GM21528 (cell line): ENCODE measurements at regions not wholly inside any gene's neighbourhood (a gene's known extent, or its start where the extent isn't known, plus 50 kb on each side); places are given as distances from the start of the nearest gene placed in this dataset.

ENCODE experiments used
- ATAC-seq: cut with Tn5 transposase; IDR thresholded peaks from one replicate; pipeline ENCODE4 v1.9.1; 2021; ENCODE audit warnings: mild to moderate bottlenecking, moderate library complexity; ENCODE audit not compliant: unreplicated experiment, low FRiP score

- ATAC-seq: no peak
Observed at GRCh38 chr4:12265554-12265953, 836.9 kb upstream of the HS3ST1 start.

DNA sequence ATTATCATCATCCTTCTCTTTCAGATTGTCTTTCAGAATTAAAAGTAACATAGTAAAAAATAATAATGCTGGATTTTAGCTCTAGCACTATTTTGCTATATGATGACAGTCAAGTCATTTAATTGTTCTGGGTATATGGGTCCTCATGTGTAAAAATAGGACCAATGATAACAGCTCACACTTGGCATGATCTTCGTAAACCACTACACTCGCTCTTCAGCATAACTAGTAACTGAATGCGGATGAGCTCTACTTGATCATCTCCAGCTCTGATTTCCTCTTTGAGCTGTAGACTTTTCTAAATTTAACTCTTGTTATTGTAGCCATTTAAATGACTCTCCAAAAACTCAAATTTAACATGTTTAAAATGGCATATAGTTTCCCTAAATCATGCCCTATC, 831.8 kb upstream of the HS3ST1 start:
- ATAC-seq: no peak

DNA sequence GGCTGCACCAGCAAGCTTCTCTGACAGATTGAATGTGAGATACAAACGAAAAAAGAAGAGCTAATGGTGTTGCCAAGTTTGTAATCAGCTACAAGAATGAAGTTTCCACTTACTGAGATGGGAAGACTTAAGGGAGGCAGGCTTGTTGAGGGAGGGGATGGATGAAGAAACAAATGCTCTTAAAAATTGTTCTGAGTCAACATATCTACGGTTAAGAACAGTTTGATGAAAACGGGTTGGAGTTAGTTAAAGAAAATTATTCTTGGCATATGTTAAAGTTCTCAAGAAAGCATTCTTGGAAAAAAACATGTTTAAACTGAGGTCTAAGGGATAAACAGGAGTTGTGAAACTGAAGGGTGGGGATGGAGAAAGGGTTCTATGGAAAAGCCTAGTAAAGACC, 816.3 kb upstream of the HS3ST1 start:
- no peak for ATAC-seq

DNA sequence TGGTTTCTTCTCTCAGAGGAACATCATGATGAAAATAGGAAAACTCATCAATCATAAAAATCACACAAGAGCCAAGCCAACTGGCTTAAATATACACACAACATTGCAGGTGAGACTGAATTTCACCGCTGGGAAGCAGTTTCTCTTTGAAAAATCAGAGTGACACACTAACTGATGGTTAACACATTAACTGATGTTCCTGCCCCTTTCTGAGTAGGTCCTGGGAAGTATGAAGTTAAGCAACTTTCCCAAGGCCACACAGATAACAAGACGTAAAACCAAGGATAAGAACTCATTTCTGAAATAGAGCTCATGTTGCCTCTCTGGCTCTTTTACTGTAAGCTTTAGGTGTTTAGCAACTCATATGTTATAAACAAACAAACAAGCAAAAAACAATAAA, 813.7 kb upstream of the HS3ST1 start:
- ATAC-seq: no peak

GRCh38 chr4:12239897-12240636, 811.4 kb upstream of the HS3ST1 start:
- no peak for ATAC-seq

GRCh38 chr4:12231098-12231497, 802.4 kb upstream of the HS3ST1 start:
- no peak for ATAC-seq

GRCh38 chr4:12221031-12221430, 792.3 kb upstream of the HS3ST1 start:
- ATAC-seq: no peak

DNA sequence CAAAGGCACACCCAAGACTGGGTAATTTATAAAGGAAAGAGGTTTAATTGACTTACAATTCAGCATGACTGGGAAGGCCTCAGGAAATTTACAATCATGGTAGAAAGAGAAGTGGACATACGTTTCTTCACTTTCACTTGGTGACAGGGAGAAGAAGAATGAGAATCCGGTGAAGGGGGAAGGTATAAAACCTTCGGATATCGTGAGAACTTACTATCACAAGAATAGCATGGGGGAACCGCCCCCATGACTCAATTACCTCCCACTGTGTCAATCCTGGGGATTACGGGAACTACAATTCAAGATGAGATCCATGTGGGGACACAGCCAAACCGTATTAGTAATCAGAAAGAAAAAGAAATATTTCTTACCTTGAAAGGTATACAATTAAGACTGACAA, 782.9 kb upstream of the HS3ST1 start:
- no peak for ATAC-seq

DNA sequence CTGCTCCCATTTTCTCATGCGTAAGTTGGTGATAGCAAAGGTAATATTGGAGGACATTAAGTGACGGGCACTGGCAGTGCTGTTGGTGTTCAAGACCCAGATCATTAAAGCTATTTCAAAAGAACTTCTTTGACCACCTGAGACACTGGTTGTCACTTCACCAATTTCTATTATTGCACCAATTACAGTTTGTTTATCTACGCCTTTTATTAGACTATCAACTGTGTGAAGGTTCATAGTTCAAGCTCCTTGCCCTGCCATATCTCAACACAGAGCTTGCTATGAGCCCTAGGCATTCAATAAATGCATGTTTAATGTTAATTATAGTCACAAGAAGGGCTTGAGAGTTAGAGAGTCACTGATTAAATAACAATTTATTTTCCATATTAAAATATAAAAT, 778.7 kb upstream of the HS3ST1 start:
- no peak for ATAC-seq

- no peak for ATAC-seq
Observed at GRCh38 chr4:12206091-12206490, 777.4 kb upstream of the HS3ST1 start.

DNA sequence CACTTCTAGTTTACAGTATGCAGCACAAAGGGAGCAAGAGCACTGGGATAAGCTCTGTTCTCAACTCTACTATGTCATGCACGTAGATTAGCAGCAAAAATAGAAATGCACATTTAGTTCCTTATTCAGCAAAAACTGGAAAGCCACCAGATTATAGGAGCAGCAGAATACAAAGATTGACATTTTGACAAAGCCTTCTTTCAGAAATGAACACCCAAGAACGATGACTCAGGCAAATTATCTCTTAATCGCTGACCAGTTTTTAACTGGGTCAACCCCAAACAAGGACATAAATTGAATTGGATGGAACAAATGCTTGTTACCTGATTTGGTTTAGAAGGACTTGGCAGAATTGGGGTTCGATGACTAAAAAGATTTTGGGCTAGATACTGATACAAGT, 775.3 kb upstream of the HS3ST1 start:
- no peak for ATAC-seq

- ATAC-seq: no peak
Observed at GRCh38 chr4:12200226-12200625, 771.5 kb upstream of the HS3ST1 start.

DNA sequence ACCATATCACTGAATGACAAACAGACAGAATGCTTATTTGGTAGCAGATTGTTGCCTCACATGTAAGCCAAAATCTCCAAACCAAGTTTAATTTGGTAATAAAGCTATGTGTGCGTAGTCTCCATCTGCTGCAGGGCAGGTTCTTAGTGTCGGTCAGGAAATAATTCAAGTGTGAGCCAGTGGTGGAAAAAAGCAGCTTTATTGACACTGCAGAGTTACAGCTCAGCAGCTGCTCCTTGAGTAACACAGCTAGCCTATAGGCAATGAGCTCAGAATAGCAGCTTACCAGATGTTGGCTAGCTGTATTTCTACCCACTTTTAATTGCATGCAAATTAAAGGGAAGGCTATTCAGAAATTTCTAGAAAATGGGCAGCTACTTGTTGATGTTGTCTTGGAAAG, 757.8 kb upstream of the HS3ST1 start:
- no peak for ATAC-seq

DNA sequence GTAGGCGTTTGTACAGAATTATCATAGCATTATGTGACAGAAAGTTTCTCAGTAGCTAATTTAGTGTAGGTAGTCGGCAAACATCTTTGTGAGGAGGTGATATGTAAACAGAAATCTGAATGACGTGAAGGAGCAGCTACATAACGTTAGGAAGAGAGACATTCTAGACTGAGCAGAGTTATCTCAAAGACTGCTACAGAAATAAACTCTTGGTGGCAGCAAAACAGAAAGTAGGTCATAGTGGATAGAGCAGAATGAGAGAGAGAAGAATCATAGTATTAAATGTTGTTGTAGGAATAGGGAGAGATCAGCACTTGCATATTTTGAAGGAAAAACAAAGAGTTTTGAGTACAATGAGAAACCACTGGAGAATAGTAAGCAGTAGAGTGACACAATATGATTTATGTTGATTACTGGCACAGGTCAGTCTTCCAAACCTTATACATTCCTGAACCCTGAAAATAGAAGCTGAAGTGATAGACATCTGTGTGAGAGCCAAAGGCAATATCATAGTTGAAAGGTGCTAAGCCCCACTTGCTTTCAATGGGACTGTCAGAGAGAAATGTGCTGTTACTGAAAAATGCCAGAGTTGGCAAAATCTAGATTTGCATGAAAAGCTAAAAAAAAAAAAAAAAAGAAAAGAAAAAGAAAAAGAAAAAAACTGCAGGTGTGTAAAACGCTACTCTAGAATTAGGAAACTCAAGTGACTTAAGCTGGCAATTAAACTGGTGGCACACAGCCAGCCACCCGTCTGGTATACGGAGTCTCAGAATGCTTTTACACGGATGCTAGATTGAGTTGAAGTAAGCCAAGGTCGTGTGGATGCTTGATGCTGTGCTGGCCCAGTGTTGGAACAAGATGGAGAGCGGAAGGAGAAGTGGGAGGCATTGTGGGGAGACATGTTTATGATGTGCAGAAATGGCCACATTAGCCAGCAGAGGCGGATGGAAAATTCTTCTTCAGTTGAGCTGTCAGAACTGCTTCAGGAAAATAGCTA, 750.2 kb upstream of the HS3ST1 start:
- ATAC-seq: no peak

DNA sequence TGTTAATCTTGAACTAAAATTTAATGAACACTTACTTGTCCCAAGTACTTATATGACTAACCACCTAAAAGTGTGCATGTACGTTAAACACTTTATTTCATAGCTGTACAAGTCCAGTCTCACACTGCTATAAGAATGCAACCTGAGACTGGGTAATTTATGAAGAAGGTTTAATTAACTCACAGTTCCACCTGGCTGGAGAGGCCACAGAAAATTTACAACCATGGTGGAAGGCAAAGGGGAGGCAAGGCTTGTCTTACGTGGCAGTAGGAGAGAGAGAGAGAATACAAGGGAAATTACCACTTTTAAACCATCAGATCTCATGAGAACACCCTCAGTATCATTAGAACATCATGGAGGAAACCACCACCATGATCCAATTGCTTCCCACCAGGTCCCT, 748.7 kb upstream of the HS3ST1 start:
- ATAC-seq: no peak

- no peak for ATAC-seq
Observed at GRCh38 chr4:12173496-12173895, 744.8 kb upstream of the HS3ST1 start.

DNA sequence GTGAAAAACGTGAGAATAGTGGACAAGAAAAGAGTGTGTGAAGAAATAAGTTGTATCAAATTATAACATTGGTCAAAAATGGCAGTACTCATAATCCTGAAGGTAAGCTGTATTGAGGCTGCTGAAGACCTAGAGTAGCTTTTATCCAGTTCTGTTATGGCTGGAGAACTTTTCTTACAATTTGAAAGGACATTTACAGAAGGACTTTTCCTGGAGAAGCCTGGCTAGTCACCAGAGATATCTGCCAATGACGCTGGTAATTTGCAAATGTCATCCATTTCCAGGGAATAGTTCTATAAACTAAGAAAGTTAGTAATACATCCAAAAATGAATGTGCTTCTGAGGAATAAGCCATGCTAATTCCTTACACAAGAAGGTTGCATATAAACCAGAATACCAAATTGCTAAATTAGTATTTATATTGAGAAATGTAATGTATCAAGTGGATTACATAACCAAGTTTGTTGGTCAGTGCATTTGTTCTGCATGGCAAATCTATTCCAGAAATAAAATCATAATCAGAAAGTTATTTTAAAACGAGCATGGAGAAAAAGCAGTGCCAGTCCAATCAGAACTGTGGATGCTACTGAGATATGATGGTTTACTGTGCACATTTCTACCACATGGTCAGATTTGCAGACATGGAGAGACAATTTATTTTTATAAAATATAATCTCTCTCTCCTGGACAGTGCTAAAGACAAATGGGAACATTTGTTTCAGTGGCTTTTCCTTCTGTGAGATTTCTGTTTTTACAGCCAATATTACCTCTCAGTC, 743.7 kb upstream of the HS3ST1 start:
- no peak for ATAC-seq

- ATAC-seq: no peak
Observed at GRCh38 chr4:12170308-12170707, 741.6 kb upstream of the HS3ST1 start.

GRCh38 chr4:12165616-12166015, 736.9 kb upstream of the HS3ST1 start:
- no peak for ATAC-seq

- ATAC-seq: no peak
Observed at GRCh38 chr4:12146339-12146738, 717.6 kb upstream of the HS3ST1 start.

GRCh38 chr4:12145768-12146167, 717.1 kb upstream of the HS3ST1 start:
- no peak for ATAC-seq
